Pancreas (tissue), 10 donors: ENCODE measurements at regions not wholly inside any gene's neighbourhood (a gene's known extent, or its start where the extent isn't known, plus 50 kb on each side); places are given as distances from the start of the nearest gene placed in this dataset.

Experiments
- ATAC-seq, 4 donors: fragments of 200-7000 bp; cut with Tn5 transposase; one replicate each; pipeline versions ENCODE4 v1.8.0 to v1.9.1; 2020; ENCODE audit warnings: mild to moderate bottlenecking in 4 of 4, moderate library complexity in 4 of 4
- DNase-seq, 6 donors: peaks; one replicate each; pipeline ENCODE4 v3.0.0-alpha.2; 2020
- FAIRE-seq: peaks from 2 replicates; lab custom pipeline; 2012; peaks lifted over from hg19 to GRCh38; lab: Jason Lieb, UNC
- H3K27ac ChIP-seq, 4 donors: fragments of 200-600 bp; sonication (generic); 1 replicate in 3 of 4; 2 replicates in 1 of 4; pipeline versions ENCODE4 v1.5.0 to v1.8.0; 2020
- H3K27me3 ChIP-seq, 4 donors: fragments of 200-600 bp; one replicate each; pipeline ENCODE4 v1.8.0; 2021
- H3K36me3 ChIP-seq, 3 donors: fragments of 200-600 bp; sonication (generic) in 1 of 3; one replicate each; pipeline versions ENCODE4 v1.5.0 to v1.8.0; 2020 to 2021
- H3K4me1 ChIP-seq, 3 donors: fragments of 200-600 bp; one replicate each; pipeline ENCODE4 v1.8.0; 2021
- H3K4me3 ChIP-seq, 4 donors: fragments of 200-600 bp; sonication (generic) in 2 of 4; one replicate each; pipeline versions ENCODE4 v1.5.0 to v1.8.0; 2020 to 2021
- H3K9me3 ChIP-seq, 4 donors: fragments of 200-600 bp; one replicate each; pipeline ENCODE4 v1.8.0; 2021
- WGBS, 2 donors: extraction: QIAGEN DNeasy Blood & Tissue Kit; methylation state at CpG; one replicate each; pipeline ENCODE4 v1.1.7; 2013; 5-methylcytosine and 5-hydroxymethylcytosine counted together
- intact Hi-C, 3 donors: fragments of 100-400 bp; cut with DNase I; formaldehyde crosslinking; loops; one replicate each; pipeline versions ENCODE4 v1.11.1 to v1.14.2; 2022
- TF ChIP-seq, protein P1 (sequence below), 4 donors: fragments of 200-600 bp; sonication (generic) in 3 of 4; IDR thresholded peaks; one replicate each; pipeline versions ENCODE4 v1.5.0 to v1.8.0; 2021; ENCODE audit warnings: antibody characterized with exemption in 4 of 4
- donor health status: healthy with polysubstance abuse.
- donor health status: DM: no; HTN: no; CAD: no; lungs with moderate emphysema.
- donor health status: DM: no; HTN: no; CAD: no.
- donor health status: control.
- donor health status: control.
- donor health status: Bipolar disorder and iron deficiency.
- donor health status: DM: yes; HTN: yes; CAD: no.
- donor health status: DM: no; HTN: no; CAD: no.
- donor health status: DM: no; HTN: no; CAD: no.
- donor health status: DM: yes; HTN: yes; CAD: no.

- TF ChIP-seq, protein P1, sequence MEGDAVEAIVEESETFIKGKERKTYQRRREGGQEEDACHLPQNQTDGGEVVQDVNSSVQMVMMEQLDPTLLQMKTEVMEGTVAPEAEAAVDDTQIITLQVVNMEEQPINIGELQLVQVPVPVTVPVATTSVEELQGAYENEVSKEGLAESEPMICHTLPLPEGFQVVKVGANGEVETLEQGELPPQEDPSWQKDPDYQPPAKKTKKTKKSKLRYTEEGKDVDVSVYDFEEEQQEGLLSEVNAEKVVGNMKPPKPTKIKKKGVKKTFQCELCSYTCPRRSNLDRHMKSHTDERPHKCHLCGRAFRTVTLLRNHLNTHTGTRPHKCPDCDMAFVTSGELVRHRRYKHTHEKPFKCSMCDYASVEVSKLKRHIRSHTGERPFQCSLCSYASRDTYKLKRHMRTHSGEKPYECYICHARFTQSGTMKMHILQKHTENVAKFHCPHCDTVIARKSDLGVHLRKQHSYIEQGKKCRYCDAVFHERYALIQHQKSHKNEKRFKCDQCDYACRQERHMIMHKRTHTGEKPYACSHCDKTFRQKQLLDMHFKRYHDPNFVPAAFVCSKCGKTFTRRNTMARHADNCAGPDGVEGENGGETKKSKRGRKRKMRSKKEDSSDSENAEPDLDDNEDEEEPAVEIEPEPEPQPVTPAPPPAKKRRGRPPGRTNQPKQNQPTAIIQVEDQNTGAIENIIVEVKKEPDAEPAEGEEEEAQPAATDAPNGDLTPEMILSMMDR (IDR thresholded peaks at IDR 0.05), result no peak
- DNase-seq, result no peak
- WGBS, 2 donors, result 32 to 43% methylated on average over 4 of the region's 4 CpGs
These were observed 278.8 kb upstream of the C16orf82 start for GRCh38 chr16:26787924-26788323.

DNA sequence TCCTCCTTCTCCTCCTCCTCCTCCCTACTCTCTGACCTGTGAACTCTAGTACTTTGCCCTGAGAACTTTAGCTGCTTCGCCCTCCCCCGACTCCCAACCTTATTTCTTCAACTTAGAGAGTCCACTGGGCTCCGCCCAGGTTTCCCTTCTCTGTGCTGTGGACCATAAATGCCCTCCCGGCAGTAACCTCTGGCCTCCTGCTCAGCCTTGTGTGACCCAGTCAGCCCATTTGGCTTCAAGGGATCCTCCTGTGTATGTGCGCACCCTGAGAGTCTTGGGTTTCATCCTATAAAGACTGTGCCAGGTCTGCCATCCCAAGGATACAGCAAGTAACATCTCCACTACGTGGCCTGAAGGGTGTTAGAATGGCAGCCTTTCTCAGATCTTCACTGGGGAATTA, 275.6 kb upstream of the C16orf82 start:
- Histone ChIP-seq H3K36me3 (no peaks in the 10 kb centered on the region), H3K27ac (no peak overlapping the region), H3K4me3 (no peak overlapping the region), H3K27me3 (no peaks in the 10 kb centered on the region), H3K9me3 (no peaks in the 10 kb centered on the region), H3K4me1 (no peaks in the 10 kb centered on the region)
- TF ChIP-seq, protein P1 (IDR thresholded peaks at IDR 0.05), result no peak
- DNase-seq (no peak), FAIRE-seq (no peak), ATAC-seq (no peak)
- intact Hi-C loops, result no loop called here
- WGBS, 2 donors, result 43 to 56% methylated on average over 6 of the region's 6 CpGs

More at GRCh38 chr16:26787924-26788323, 278.8 kb upstream of the C16orf82 start:
- no peaks in the 10 kb centered on the region for H3K27me3 ChIP-seq
- H3K9me3 ChIP-seq, result no peaks in the 10 kb centered on the region
- ATAC-seq (no peak), FAIRE-seq (no peak)
- H3K27ac ChIP-seq, result no peak overlapping the region
- H3K36me3 ChIP-seq, result no peaks in the 10 kb centered on the region
- no peaks in the 10 kb centered on the region for H3K4me1 ChIP-seq
- H3K4me3 ChIP-seq, result no peak overlapping the region
- intact Hi-C loops, result no loop called here

DNA sequence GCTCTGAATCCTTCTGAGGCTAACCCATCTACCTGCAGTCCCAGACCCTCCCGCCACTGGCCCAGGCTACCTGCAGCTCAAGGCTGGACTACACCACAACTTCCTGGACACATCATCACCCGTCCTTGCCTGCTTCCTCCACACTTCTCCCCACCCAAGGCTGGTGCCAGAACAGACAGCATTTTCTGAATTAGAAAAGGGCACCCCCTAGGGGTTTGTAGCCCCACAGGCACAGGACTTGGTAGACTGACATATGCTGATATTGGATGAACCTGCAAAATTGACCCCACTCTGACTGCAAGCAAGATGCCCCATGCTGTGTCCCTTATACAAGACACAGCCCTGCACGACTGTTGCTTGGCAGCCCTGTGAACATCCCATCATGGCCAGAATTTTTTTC, 271.5 kb upstream of the C16orf82 start:
- no peak overlapping the region for H3K27ac ChIP-seq
- no peaks in the 10 kb centered on the region for H3K36me3 ChIP-seq
- no peak overlapping the region for H3K4me3 ChIP-seq
- WGBS, 2 donors, result 13 to 17% methylated on average over 3 of the region's 3 CpGs
- no peak for DNase-seq
- TF ChIP-seq, protein P1 (IDR thresholded peaks at IDR 0.05), result no peak
- intact Hi-C loops, result no loop called here
- no peak for FAIRE-seq
- H3K4me1 ChIP-seq, result no peaks in the 10 kb centered on the region
- no peak for ATAC-seq
- no peaks in the 10 kb centered on the region for H3K9me3 ChIP-seq
- no peaks in the 10 kb centered on the region for H3K27me3 ChIP-seq

DNA sequence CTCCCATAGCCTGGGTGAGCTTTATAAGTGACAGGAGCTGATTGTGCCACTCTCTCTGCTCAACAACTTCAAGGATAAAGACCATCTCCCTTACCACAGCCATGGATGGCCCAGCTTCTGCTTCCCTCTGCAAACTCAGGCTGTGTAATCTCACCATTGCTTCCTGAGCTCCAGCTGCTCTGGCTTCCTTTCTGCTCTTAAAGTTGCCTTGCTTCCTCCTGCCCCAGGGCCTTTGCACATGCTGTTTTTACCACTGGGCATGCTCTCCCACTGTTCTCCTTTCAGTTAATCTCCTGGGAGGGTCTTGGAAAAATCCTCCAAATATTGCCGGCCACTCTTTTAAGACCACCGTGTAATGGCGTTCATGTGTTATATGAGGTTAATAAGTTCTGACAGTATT, 265.1 kb upstream of the C16orf82 start:
- intact Hi-C loops, result no loop called here
- DNase-seq (no peak), FAIRE-seq (no peak), ATAC-seq (no peak)
- Histone ChIP-seq H3K27me3 (no peaks in the 10 kb centered on the region), H3K27ac (no peak overlapping the region), H3K36me3 (no peaks in the 10 kb centered on the region), H3K4me1 (no peaks in the 10 kb centered on the region), H3K4me3 (no peak overlapping the region), H3K9me3 (no peaks in the 10 kb centered on the region)
- TF ChIP-seq, protein P1 (IDR thresholded peaks at IDR 0.05), result no peak
- WGBS, 2 donors, result 73 to 85% methylated on average over 3 of the region's 3 CpGs

GRCh38 chr16:26802440-26802839, 264.3 kb upstream of the C16orf82 start:
- WGBS, 2 donors, result 13 to 16% methylated on average over 4 of the region's 4 CpGs

More at GRCh38 chr16:26802440-26802839, 264.3 kb upstream of the C16orf82 start:
- Histone ChIP-seq H3K4me3 (no peak overlapping the region), H3K4me1 (no peaks in the 10 kb centered on the region), H3K27ac (no peak overlapping the region), H3K27me3 (no peaks in the 10 kb centered on the region), H3K36me3 (no peaks in the 10 kb centered on the region), H3K9me3 (no peaks in the 10 kb centered on the region)
- FAIRE-seq (no peak), ATAC-seq (no peak), DNase-seq (no peak)
- intact Hi-C loops, result no loop called here
- TF ChIP-seq, protein P1 (IDR thresholded peaks at IDR 0.05), result no peak
